Mesothelial cell of epicardium (in vitro differentiated cells): ENCODE measurements at regions not wholly inside any gene's neighbourhood (a gene's known extent, or its start where the extent isn't known, plus 50 kb on each side); places are given as distances from the start of the nearest gene placed in this dataset.

Experiments used
- DNase-seq, 2 experiments: peaks; one replicate each; pipeline ENCODE4 v3.0.0; 2021; ENCODE audit warnings: low spot score in 2 of 2; ENCODE audit not compliant: unreplicated experiment in 2 of 2
- H3K27ac Mint-ChIP-seq: 2 replicates; pipeline ENCODE4 v1.8.0; 2021; ENCODE audit warnings: mixed read lengths
- H3K27me3 Mint-ChIP-seq: 2 replicates; pipeline ENCODE4 v1.8.0; 2021; ENCODE audit warnings: low read depth, mixed read lengths
- H3K36me3 Mint-ChIP-seq: 2 replicates; pipeline ENCODE4 v1.8.0; 2021; ENCODE audit warnings: mixed read lengths
- H3K4me1 Mint-ChIP-seq: 2 replicates; pipeline ENCODE4 v1.8.0; 2021; ENCODE audit warnings: mixed read lengths
- H3K4me3 Mint-ChIP-seq: 2 replicates; pipeline ENCODE4 v1.8.0; 2021; ENCODE audit warnings: mild to moderate bottlenecking, moderate library complexity, mixed read lengths
- H3K9me3 Mint-ChIP-seq: 2 replicates; pipeline ENCODE4 v1.8.0; 2021; ENCODE audit warnings: mixed read lengths
- CTCF ChIP-seq: fragments of 200-600 bp; sonication (generic); IDR thresholded peaks from one replicate; pipeline ENCODE4 v1.5.0; 2021; ENCODE audit warnings: antibody characterized with exemption; ENCODE audit not compliant: unreplicated experiment

GRCh38 chr18:43668866-43669265 lies 391.6 kb upstream of the SYT4 start:
- no peak for TF ChIP-seq CTCF
- DNase-seq: no peak
- no peak overlapping the region for H3K27ac Mint-ChIP-seq
- no peak overlapping the region for H3K4me3 Mint-ChIP-seq
- H3K9me3 Mint-ChIP-seq: peaks cover 3% of the 10 kb centered on the region
- H3K4me1 Mint-ChIP-seq: peaks cover 20% of the 10 kb centered on the region
- no peaks in the 10 kb centered on the region for H3K36me3 Mint-ChIP-seq
- H3K27me3 Mint-ChIP-seq: no peaks in the 10 kb centered on the region

- no peaks in the 10 kb centered on the region for H3K27me3 Mint-ChIP-seq
- H3K27ac Mint-ChIP-seq: no peak overlapping the region
- H3K36me3 Mint-ChIP-seq: no peaks in the 10 kb centered on the region
- TF ChIP-seq CTCF: no peak
- H3K4me3 Mint-ChIP-seq: no peak overlapping the region
- no peak for DNase-seq
- peaks cover 6% of the 10 kb centered on the region for H3K9me3 Mint-ChIP-seq
- H3K4me1 Mint-ChIP-seq: peaks cover 4% of the 10 kb centered on the region
Measured at GRCh38 chr18:43671431-43671830, 394.1 kb upstream of the SYT4 start.

- Mint-ChIP-seq H3K9me3 (peaks cover 20% of the 10 kb centered on the region), H3K27ac (no peak overlapping the region), H3K36me3 (no peaks in the 10 kb centered on the region), H3K4me1 (no peaks in the 10 kb centered on the region), H3K27me3 (no peaks in the 10 kb centered on the region), H3K4me3 (no peak overlapping the region)
- no peak for DNase-seq
- no peak for TF ChIP-seq CTCF
Measured at GRCh38 chr18:43680096-43680495, 402.8 kb upstream of the SYT4 start.

- Mint-ChIP-seq H3K27ac (no peak overlapping the region), H3K4me3 (no peak overlapping the region), H3K36me3 (no peaks in the 10 kb centered on the region), H3K9me3 (peaks cover 14% of the 10 kb centered on the region), H3K27me3 (no peaks in the 10 kb centered on the region), H3K4me1 (no peaks in the 10 kb centered on the region)
- TF ChIP-seq CTCF: no peak
- no peak for DNase-seq
Measured at GRCh38 chr18:43681661-43682060, 404.4 kb upstream of the SYT4 start.

GRCh38 chr18:43682196-43682595 lies 404.9 kb upstream of the SYT4 start:
- H3K4me1 Mint-ChIP-seq: no peaks in the 10 kb centered on the region
- no peaks in the 10 kb centered on the region for H3K27me3 Mint-ChIP-seq
- H3K9me3 Mint-ChIP-seq: peaks cover 9% of the 10 kb centered on the region
- H3K4me3 Mint-ChIP-seq: no peak overlapping the region
- no peaks in the 10 kb centered on the region for H3K36me3 Mint-ChIP-seq
- DNase-seq: no peak
- no peak for TF ChIP-seq CTCF
- H3K27ac Mint-ChIP-seq: no peak overlapping the region

- Mint-ChIP-seq H3K27ac (no peak overlapping the region), H3K27me3 (no peaks in the 10 kb centered on the region), H3K4me1 (peaks cover 3% of the 10 kb centered on the region), H3K4me3 (no peak overlapping the region), H3K36me3 (no peaks in the 10 kb centered on the region), H3K9me3 (peaks cover 17% of the 10 kb centered on the region)
- DNase-seq: no peak
- no peak for TF ChIP-seq CTCF
Measured at GRCh38 chr18:43686709-43687108, 409.4 kb upstream of the SYT4 start.
